ENCODE measurements at regions not wholly inside any gene's neighbourhood (a gene's known extent, or its start where the extent isn't known, plus 50 kb on each side); places are given as distances from the start of the nearest gene placed in this dataset.

- H3K36me3 ChIP-seq (ENCODE audit: insufficient read depth, low read length, poor library complexity, severe bottlenecking): no peaks in the 10 kb centered on the region
Observed at GRCh38 chr3:8255725-8256124, 245.9 kb upstream of the LMCD1 start.

GRCh38 chr3:8256441-8257071, 245.1 kb upstream of the LMCD1 start:
- TF ChIP-seq EZH2 (IDR thresholded peaks at IDR 0.05; ENCODE audit: borderline replicate concordance, low read depth, low read length, poor library complexity, severe bottlenecking): no peak
- no peak for TF ChIP-seq CTCF (conservative IDR thresholded peaks at IDR 0.05; ENCODE audit: low read depth, low read length)
- H3K27ac ChIP-seq (ENCODE audit: low read depth, low read length, poor library complexity, severe bottlenecking): peak overlapping the region; percentile 96
- H3K9me3 ChIP-seq (ENCODE audit: low read depth, low read length, poor library complexity, severe bottlenecking): peaks cover 6% of the 10 kb centered on the region
- intact Hi-C loops (cut with micrococcal nuclease; ENCODE audit: unreplicated experiment): no loop called here
- CTCF ChIA-PET: no interaction called here
- POLR2A ChIA-PET (ENCODE audit: low non-redundant PET): no interaction called here
- DNase-seq (ENCODE audit: low spot score): peak; percentile 54
- H3K4me1 ChIP-seq (ENCODE audit: insufficient read depth, low read length, poor library complexity, severe bottlenecking): peaks cover 65% of the 10 kb centered on the region
- no peaks in the 10 kb centered on the region for H3K27me3 ChIP-seq (replicated peaks; ENCODE audit: insufficient read depth, low read depth, low read length, poor library complexity)
- H3K36me3 ChIP-seq (ENCODE audit: insufficient read depth, low read length, poor library complexity, severe bottlenecking): no peaks in the 10 kb centered on the region
- BruUV-seq (replicated peaks): no TSS peak
- H3K4me3 ChIP-seq (ENCODE audit: low read depth, low read length, poor library complexity, severe bottlenecking): no peak overlapping the region

More at GRCh38 chr3:8255725-8256124, 245.9 kb upstream of the LMCD1 start:
- no TSS peak for BruUV-seq (replicated peaks)
- Histone ChIP-seq H3K4me3 (ENCODE audit: low read depth, low read length, poor library complexity, severe bottlenecking) (no peak overlapping the region), H3K4me1 (ENCODE audit: insufficient read depth, low read length, poor library complexity, severe bottlenecking) (peaks cover 64% of the 10 kb centered on the region), H3K27ac (ENCODE audit: low read depth, low read length, poor library complexity, severe bottlenecking) (peak overlapping the region; percentile 96), H3K27me3 (replicated peaks; ENCODE audit: insufficient read depth, low read depth, low read length, poor library complexity) (no peaks in the 10 kb centered on the region), H3K9me3 (ENCODE audit: low read depth, low read length, poor library complexity, severe bottlenecking) (peaks cover 10% of the 10 kb centered on the region)
- intact Hi-C loops (cut with micrococcal nuclease; ENCODE audit: unreplicated experiment): no loop called here
- DNase-seq (ENCODE audit: low spot score): peak; percentile 74
- TF ChIP-seq EZH2 (IDR thresholded peaks at IDR 0.05; ENCODE audit: borderline replicate concordance, low read depth, low read length, poor library complexity, severe bottlenecking) (no peak), CTCF (conservative IDR thresholded peaks at IDR 0.05; ENCODE audit: low read depth, low read length) (no peak)
- CTCF ChIA-PET: interaction anchor here (0.7 kb wide), 1 partner anchor 16 kb away, joined by 3 read pairs; no protein-coding TSS in a partner anchor
- POLR2A ChIA-PET (ENCODE audit: low non-redundant PET): no interaction called here

- peaks cover 51% of the 10 kb centered on the region for H3K4me1 ChIP-seq (ENCODE audit: insufficient read depth, low read length, poor library complexity, severe bottlenecking)
- ChIA-PET CTCF (no interaction called here), POLR2A (ENCODE audit: low non-redundant PET) (no interaction called here)
- H3K9me3 ChIP-seq (ENCODE audit: low read depth, low read length, poor library complexity, severe bottlenecking): peaks cover 7% of the 10 kb centered on the region
- no peak for TF ChIP-seq CTCF (conservative IDR thresholded peaks at IDR 0.05; ENCODE audit: low read depth, low read length)
- TF ChIP-seq EZH2 (IDR thresholded peaks at IDR 0.05; ENCODE audit: borderline replicate concordance, low read depth, low read length, poor library complexity, severe bottlenecking): no peak
- no peaks in the 10 kb centered on the region for H3K36me3 ChIP-seq (ENCODE audit: insufficient read depth, low read length, poor library complexity, severe bottlenecking)
- no peaks in the 10 kb centered on the region for H3K27me3 ChIP-seq (replicated peaks; ENCODE audit: insufficient read depth, low read depth, low read length, poor library complexity)
- no peak for DNase-seq (ENCODE audit: low spot score)
- BruUV-seq (replicated peaks): no TSS peak
- intact Hi-C loops (cut with micrococcal nuclease; ENCODE audit: unreplicated experiment): no loop called here
- no peak overlapping the region for H3K4me3 ChIP-seq (ENCODE audit: low read depth, low read length, poor library complexity, severe bottlenecking)
- H3K27ac ChIP-seq (ENCODE audit: low read depth, low read length, poor library complexity, severe bottlenecking): no peak overlapping the region
Observed at GRCh38 chr3:8261018-8261417, 240.6 kb upstream of the LMCD1 start.

Data from A673 (cell line).